ENCODE measurements at regions not wholly inside any gene's neighbourhood (a gene's known extent, or its start where the extent isn't known, plus 50 kb on each side); places are given as distances from the start of the nearest gene placed in this dataset.
"Not testable (repeated sequence)": the region's sequence is repeated elsewhere in the genome, so short reads cannot be mapped to it uniquely, and the experiment has no call there.

DNA sequence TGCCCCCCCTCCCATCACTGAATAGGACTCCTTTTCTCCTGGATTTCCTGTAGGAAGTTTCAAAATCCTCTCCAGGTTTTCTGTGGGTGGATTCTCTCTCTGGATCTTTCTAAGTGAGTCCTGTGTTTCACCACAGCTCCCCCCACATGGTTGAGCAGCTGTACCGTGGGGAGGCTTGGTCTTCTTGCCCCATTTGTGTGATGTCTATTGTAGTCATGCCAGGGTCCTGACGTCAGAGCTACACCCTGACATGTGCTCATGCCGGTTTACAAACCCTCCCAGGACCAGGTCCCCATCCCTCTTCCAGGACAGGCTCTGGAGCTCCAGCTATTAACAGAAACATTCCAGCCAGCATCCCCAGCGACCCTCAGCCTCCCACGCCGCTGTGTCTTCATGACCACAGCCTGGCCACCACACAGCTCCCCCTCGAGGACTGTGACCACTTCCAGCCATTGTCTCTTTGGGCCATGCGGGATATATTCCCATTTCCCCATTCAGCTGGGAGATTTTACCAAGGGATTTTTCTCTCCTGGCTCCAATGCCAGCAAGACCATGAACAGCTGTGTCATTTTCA lies 331.6 kb downstream of the CACNA1B start:
- DNase-seq (ENCODE audit: low read depth in 1 of 2, low spot score in 2 of 2); H3K4me1 ChIP-seq (replicated peaks in 1 of 4; ENCODE audit: control insufficient read depth in 3 of 4, insufficient read depth in 4 of 4, low read length in 3 of 4); H2AFZ ChIP-seq (ENCODE audit: low read length); H3K4me2 ChIP-seq (ENCODE audit: insufficient read depth in 1 of 2, low read depth in 2 of 2, low read length in 2 of 2); H3K14ac ChIP-seq (ENCODE audit: insufficient read length); H2BK120ac ChIP-seq (replicated peaks; ENCODE audit: low read depth, low read length); H3K36me3 ChIP-seq (ENCODE audit: control insufficient read depth in 2 of 4, insufficient read depth in 4 of 4, low read length in 3 of 4); POLR2A ChIA-PET (ENCODE audit: partially characterized antibody); H3K9ac ChIP-seq (replicated peaks in 1 of 4; ENCODE audit: extremely low read depth in 1 of 4, low read depth in 3 of 4, low read length in 3 of 4); H3K56ac ChIP-seq (replicated peaks; ENCODE audit: insufficient read length, low read depth, low read length); H3K79me1 ChIP-seq (ENCODE audit: low read depth, low read length); H3K23me2 ChIP-seq (ENCODE audit: low read depth, low read length); H3K4me3 ChIP-seq (ENCODE audit: extremely low read depth in 1 of 4, insufficient read depth in 2 of 4, low read depth in 3 of 4, low read length in 4 of 4); H2BK20ac ChIP-seq (ENCODE audit: low read length); H3K18ac ChIP-seq (ENCODE audit: extremely low read depth, low read length); H3K4ac ChIP-seq (replicated peaks; ENCODE audit: insufficient read length, low read depth, low read length); H4K91ac ChIP-seq (replicated peaks; ENCODE audit: insufficient read length, low read length); CTCF ChIA-PET (ENCODE audit: partially characterized antibody); H4K8ac ChIP-seq (ENCODE audit: extremely low read depth, insufficient read depth, low read length); H2BK12ac ChIP-seq (ENCODE audit: low read depth, low read length); H4K20me1 ChIP-seq (replicated peaks in 1 of 2; ENCODE audit: control insufficient read depth in 1 of 2, insufficient read depth in 2 of 2, low read length in 2 of 2); H2AK5ac ChIP-seq (ENCODE audit: low read depth, low read length); H3K23ac ChIP-seq (ENCODE audit: insufficient read length); H3K27ac ChIP-seq (ENCODE audit: low read depth, low read length); H3K79me2 ChIP-seq (ENCODE audit: control insufficient read depth in 1 of 2, insufficient read depth in 2 of 2, low read length in 2 of 2); H2BK15ac ChIP-seq (ENCODE audit: low read length); FAIRE-seq; H3K27me3 ChIP-seq (replicated peaks in 1 of 4; ENCODE audit: control insufficient read depth in 3 of 4, extremely low read depth in 1 of 4, insufficient read depth in 3 of 4, low read length in 3 of 4); H4K5ac ChIP-seq (ENCODE audit: insufficient read length, low read depth, low read length); H2BK5ac ChIP-seq (ENCODE audit: low read depth, low read length): not testable (repeated sequence)
- H3K9me3 ChIP-seq (ENCODE audit: insufficient read depth in 2 of 2, low read depth in 1 of 2, low read length in 1 of 2): peaks cover 0 to 25% of the 10 kb centered on the region in 2 experiments; a peak in 2 of 4 replicates
- 70% methylated on average over 4 of the region's 8 CpGs; no CpG with 5 or more reads in 1 of the 2 experiments for WGBS, 2 experiments (ENCODE audit: extremely low coverage in 1 of 2, insufficient coverage in 1 of 2, insufficient read length in 1 of 2, insufficient replicate concordance in 2 of 2, low coverage in 1 of 2, low lambda C conversion rate in 2 of 2, missing lambda C conversion rate in 1 of 2)

DNA sequence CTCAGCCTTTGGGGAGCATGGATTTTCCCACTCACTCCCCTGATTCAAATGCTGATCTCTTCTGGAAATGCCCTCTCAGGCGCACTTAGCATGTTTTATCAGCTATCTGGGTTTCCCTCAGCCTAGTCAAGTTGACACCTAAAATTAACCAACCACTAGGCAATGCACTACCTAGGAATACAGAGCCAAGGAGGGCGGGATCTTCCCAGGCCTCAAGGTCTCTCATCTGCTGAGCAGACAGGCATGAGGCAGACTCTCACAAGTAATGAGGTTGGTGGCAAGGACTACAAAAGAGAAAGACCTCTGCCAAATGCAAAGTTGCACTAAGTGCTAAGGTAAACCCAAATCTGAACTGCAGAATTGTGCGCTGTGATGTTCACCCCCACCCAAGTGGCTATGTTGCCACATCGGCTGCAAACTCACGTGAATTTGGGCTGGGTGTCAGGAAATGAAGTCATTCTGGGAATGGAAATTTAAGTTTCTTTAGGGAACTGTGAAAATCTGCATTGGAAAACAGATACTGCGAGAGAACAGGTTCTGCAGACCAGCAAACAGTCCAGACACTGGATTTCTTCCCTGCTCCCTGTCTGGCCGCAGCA lies 332.9 kb downstream of the CACNA1B start:
- H3K79me2 ChIP-seq (ENCODE audit: control insufficient read depth in 1 of 2, insufficient read depth in 2 of 2, low read length in 2 of 2); H3K79me1 ChIP-seq (ENCODE audit: low read depth, low read length); H3K23ac ChIP-seq (ENCODE audit: insufficient read length); H3K9ac ChIP-seq (replicated peaks in 1 of 4; ENCODE audit: extremely low read depth in 1 of 4, low read depth in 3 of 4, low read length in 3 of 4); H4K20me1 ChIP-seq (replicated peaks in 1 of 2; ENCODE audit: control insufficient read depth in 1 of 2, insufficient read depth in 2 of 2, low read length in 2 of 2); H3K56ac ChIP-seq (replicated peaks; ENCODE audit: insufficient read length, low read depth, low read length); H3K4me3 ChIP-seq (ENCODE audit: extremely low read depth in 1 of 4, insufficient read depth in 2 of 4, low read depth in 3 of 4, low read length in 4 of 4); H3K14ac ChIP-seq (ENCODE audit: insufficient read length); FAIRE-seq; H3K36me3 ChIP-seq (ENCODE audit: control insufficient read depth in 2 of 4, insufficient read depth in 4 of 4, low read length in 3 of 4); H3K4me2 ChIP-seq (ENCODE audit: insufficient read depth in 1 of 2, low read depth in 2 of 2, low read length in 2 of 2); POLR2A ChIA-PET (ENCODE audit: partially characterized antibody); H4K91ac ChIP-seq (replicated peaks; ENCODE audit: insufficient read length, low read length); H2BK120ac ChIP-seq (replicated peaks; ENCODE audit: low read depth, low read length); CTCF ChIA-PET (ENCODE audit: partially characterized antibody); H4K5ac ChIP-seq (ENCODE audit: insufficient read length, low read depth, low read length); H3K23me2 ChIP-seq (ENCODE audit: low read depth, low read length); H3K27ac ChIP-seq (ENCODE audit: low read depth, low read length); H2AK5ac ChIP-seq (ENCODE audit: low read depth, low read length); H3K27me3 ChIP-seq (replicated peaks in 1 of 4; ENCODE audit: control insufficient read depth in 3 of 4, extremely low read depth in 1 of 4, insufficient read depth in 3 of 4, low read length in 3 of 4); H3K4me1 ChIP-seq (replicated peaks in 1 of 4; ENCODE audit: control insufficient read depth in 3 of 4, insufficient read depth in 4 of 4, low read length in 3 of 4); DNase-seq (ENCODE audit: low read depth in 1 of 2, low spot score in 2 of 2); H2BK5ac ChIP-seq (ENCODE audit: low read depth, low read length); H3K4ac ChIP-seq (replicated peaks; ENCODE audit: insufficient read length, low read depth, low read length); H2AFZ ChIP-seq (ENCODE audit: low read length); H4K8ac ChIP-seq (ENCODE audit: extremely low read depth, insufficient read depth, low read length); H2BK15ac ChIP-seq (ENCODE audit: low read length); H3K18ac ChIP-seq (ENCODE audit: extremely low read depth, low read length); H2BK20ac ChIP-seq (ENCODE audit: low read length); H2BK12ac ChIP-seq (ENCODE audit: low read depth, low read length): not testable (repeated sequence)
- peaks cover 0 to 25% of the 10 kb centered on the region in 2 experiments; a peak in 2 of 4 replicates for H3K9me3 ChIP-seq (ENCODE audit: insufficient read depth in 2 of 2, low read depth in 1 of 2, low read length in 1 of 2)
- WGBS, 2 experiments (ENCODE audit: extremely low coverage in 1 of 2, insufficient coverage in 1 of 2, insufficient read length in 1 of 2, insufficient replicate concordance in 2 of 2, low coverage in 1 of 2, low lambda C conversion rate in 2 of 2, missing lambda C conversion rate in 1 of 2): 83% methylated on average over 5 of the region's 7 CpGs; no CpG with 5 or more reads in 1 of the 2 experiments
